SKM-1 (cell line): ENCODE measurements at regions not wholly inside any gene's neighbourhood (a gene's known extent, or its start where the extent isn't known, plus 50 kb on each side); places are given as distances from the start of the nearest gene placed in this dataset.

Experiments used
- DNase-seq: peaks from one replicate; lab custom pipeline; 2025; ENCODE audit not compliant: unreplicated experiment; lab: John Stamatoyannopoulos, UW

GRCh38 chr4:26133840-26134239 is 187.0 kb upstream of the RBPJ start:
- DNase-seq: no peak

- DNase-seq: peak; percentile 54
These were observed 185.5 kb upstream of the RBPJ start for GRCh38 chr4:26135331-26135730.

- no peak for DNase-seq
These were observed 184.2 kb upstream of the RBPJ start for GRCh38 chr4:26136615-26137014.

GRCh38 chr4:26137288-26137687 is 183.5 kb upstream of the RBPJ start:
- no peak for DNase-seq

DNA sequence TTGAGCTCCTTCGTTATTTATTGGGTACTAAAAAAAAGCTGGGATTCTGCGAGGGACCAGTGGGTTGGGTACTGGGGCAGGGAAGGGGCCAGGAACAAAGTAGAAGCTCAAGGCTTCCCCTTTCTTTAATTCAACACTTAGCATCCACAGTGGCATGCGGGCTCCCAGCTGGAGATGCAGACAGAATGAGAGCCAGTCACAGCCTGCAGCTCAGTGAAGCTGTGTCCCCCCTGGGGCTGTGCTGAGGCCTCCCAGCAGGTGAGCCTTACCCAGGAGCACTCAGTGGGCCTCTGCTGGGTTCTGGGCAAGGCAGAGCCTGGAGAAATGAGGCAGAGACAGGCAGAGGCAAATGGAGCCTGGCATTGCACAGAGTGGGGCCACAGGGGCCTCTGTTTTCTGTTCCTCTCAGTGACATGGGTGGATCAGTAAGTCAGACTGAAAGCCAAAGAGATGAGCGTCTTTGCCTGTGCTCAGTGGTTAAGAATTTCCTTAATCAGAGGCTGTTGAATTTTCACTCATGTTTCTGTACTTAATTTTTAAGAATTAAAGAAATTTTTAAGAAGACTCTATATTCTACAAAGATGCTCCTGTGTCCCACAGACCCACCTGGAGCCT is 181.4 kb upstream of the RBPJ start:
- no peak for DNase-seq

DNA sequence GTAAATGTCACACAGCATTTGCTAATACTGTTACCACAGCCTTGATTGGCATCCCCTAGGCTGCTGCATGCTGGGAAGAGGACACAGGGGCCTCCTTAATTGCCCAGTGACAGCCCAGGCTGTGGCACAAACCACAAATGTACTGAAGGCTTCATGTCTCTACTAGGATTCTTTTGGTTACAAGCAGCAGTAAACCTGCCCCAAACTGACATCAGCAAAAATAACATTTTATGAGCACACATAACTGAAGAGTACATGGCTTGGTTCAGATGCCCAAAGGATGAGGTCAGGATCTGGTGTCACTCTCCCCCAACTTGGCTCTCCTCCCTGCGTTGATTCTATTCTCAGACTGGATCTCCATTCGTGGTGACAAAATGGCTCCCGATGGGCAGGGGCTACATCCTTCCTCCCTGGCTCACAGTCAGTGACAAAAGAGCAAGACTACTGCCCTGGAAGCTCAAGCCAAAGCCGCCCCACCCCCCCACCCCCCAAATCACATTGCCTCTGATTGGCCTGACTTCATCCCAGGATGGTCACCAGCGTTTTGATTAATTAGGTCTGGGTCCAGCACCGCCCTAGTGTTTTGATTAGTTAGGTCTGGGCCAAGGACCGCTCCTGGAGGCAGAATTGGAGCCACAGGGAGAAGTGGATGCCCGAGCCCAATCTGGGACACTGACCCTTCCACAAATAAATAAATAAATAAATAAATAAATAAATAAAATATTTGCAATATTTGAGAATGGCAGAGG is 180.5 kb upstream of the RBPJ start:
- no peak for DNase-seq

GRCh38 chr4:26141051-26141721 is 179.6 kb upstream of the RBPJ start:
- DNase-seq: no peak

- no peak for DNase-seq
These were observed 178.7 kb upstream of the RBPJ start for GRCh38 chr4:26141911-26142638.

- DNase-seq: no peak
These were observed 176.2 kb upstream of the RBPJ start for GRCh38 chr4:26144526-26145155.

GRCh38 chr4:26145212-26145611 is 175.6 kb upstream of the RBPJ start:
- DNase-seq: no peak

DNA sequence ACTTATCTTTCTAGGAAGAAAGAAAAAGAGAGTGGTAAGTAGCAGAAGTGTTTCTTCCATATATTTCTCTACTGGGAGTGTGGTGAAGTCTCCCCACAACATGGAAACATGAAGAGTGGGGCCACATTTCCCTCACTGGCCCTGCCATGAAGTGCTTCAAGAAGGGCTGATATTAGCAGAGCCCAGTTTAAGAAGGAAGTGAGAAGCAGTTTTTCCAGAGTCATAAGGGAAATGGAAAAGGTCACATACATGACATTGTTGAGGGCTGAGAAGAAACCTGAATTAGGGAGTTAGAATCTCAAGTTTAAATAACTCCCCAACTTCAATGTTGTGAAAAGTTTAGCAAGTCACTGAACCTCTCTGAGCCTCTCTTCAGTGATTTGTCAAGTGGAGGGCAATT is 171.9 kb upstream of the RBPJ start:
- no peak for DNase-seq

GRCh38 chr4:26150948-26151347 is 169.9 kb upstream of the RBPJ start:
- peak; percentile 42 for DNase-seq

GRCh38 chr4:26151615-26152014 is 169.2 kb upstream of the RBPJ start:
- DNase-seq: no peak

DNA sequence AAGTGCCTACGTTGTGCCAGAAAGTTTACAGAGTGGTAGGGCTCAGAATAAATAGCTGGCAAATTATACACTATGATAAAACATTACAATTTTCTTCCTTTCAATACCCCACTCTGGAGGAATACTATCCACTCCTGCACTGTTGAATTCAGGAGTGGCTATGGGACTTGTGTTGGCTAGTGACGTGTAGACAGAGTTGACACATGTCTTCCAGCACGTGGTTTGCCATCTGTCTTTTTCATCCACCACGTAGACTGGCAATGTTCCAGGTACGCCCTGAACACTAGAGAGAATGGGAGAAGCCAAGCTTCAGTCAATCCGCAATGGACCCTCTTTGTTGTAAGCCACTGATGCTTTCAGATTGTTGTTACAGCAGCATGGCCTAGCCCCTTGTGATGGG is 168.8 kb upstream of the RBPJ start:
- DNase-seq: no peak

GRCh38 chr4:26157541-26157940 is 163.3 kb upstream of the RBPJ start:
- DNase-seq: no peak

GRCh38 chr4:26160591-26160990 is 160.2 kb upstream of the RBPJ start:
- no peak for DNase-seq

DNA sequence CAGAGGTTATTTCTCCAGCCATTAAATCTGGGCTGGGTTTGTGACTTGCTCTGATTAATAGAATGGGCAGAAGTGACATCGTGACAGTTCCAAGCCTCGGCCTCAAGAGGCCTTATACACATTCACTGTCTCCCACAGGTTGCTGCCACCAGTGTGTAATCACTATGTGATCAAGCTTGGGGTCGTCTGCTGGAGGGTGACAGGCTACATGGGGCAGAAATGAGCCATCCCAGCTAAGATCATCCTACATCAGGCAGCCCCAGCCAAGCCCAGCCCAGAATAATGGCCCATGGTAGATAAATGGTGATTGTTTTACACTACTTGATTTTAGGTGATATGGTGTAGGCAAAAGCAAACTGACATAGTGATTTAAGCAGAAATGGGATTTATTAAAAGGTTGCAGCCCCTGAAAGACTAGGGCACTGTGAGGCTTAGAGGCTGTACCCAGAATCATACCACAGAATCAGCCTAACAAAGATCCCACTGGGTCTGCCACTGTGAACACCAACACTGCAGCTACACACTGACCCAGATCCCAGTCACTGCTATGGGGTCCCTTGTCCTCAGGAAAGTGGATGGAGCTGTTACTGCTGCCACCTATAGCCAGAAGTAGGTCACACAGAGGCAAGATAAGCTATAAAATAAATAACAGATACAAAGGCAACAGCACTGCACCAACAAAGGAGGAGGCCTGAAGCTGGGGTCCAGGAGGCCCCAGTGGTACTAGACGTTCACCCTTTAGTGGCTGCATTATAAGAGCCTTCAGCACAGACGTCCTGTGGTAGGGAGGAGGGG is 159.6 kb upstream of the RBPJ start:
- DNase-seq: no peak

- DNase-seq: no peak
These were observed 158.7 kb upstream of the RBPJ start for GRCh38 chr4:26162101-26162500.

- no peak for DNase-seq
These were observed 157.1 kb upstream of the RBPJ start for GRCh38 chr4:26163425-26164362.
